ENCODE measurements at regions not wholly inside any gene's neighbourhood (a gene's known extent, or its start where the extent isn't known, plus 50 kb on each side); places are given as distances from the start of the nearest gene placed in this dataset.
"Not testable (repeated sequence)": the region's sequence is repeated elsewhere in the genome, so short reads cannot be mapped to it uniquely, and the experiment has no call there.

DNA sequence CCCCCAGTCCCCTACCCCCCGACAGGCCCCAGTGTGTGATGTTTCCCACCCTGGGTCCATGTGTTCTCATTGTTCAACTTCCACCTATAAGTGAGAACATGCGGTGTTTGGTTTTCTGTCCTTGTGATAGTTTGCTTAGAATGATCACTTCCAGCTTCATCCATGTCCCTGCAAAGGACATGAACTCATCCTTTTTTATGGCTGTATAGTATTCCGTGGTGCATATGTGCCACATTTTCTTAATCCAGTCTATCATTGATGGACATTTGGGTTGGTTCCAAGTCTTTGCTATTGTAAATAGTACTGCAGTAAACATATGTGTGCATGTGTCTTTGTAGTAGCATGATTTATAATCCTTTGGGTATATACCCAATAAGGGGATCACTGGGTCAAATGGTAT, 208.2 kb upstream of the NEBL start:
- H3K4me2 ChIP-seq (ENCODE audit: low read length); H3K9me3 ChIP-seq (ENCODE audit: low read length); H3K9me2 ChIP-seq (ENCODE audit: insufficient read depth, low read length); H4K20me1 ChIP-seq (ENCODE audit: insufficient read depth); H3K36me3 ChIP-seq (ENCODE audit: insufficient read depth, low read length); H3K9ac ChIP-seq (ENCODE audit: low read length); H3F3A ChIP-seq (ENCODE audit: insufficient read depth, low read length, poor library complexity, severe bottlenecking); H3K27ac ChIP-seq (ENCODE audit: low read length); H2AFZ ChIP-seq (ENCODE audit: low read depth, low read length); H3K27me3 ChIP-seq (ENCODE audit: insufficient read depth, low read depth, low read length); H3K79me2 ChIP-seq (replicated peaks; ENCODE audit: insufficient read depth, low read length); H3K4me3 ChIP-seq (ENCODE audit: low read length): not testable (repeated sequence)

DNA sequence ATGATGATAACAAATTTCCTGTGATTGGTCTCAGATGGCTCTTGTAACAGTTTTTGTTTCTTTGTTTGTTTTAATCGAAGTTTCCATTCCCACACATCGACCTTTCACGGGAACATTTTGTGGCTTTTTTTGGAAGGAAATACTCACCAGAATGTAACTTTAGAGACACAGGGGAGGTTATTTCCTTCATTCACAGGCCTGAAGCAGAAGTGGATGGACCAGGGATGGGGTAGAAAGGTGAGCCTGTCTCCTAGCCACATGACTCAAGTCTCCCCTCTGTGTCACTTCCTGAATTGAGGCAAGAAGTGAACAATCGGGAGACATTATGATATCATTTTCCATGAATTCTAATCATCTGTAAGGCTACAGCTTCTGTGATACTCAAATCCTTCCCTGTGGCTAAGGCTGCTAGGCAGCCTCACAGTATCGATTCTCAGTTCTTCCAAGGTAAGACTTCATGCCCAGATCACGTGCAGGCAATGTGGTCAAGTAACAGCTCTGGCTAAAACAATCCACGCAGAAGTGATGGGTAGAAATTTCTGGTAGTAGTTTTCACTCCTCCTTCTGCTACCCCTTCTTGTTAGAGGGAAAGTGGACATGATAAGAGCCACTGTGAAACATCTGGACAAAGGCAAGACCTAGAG, 203.9 kb upstream of the NEBL start:
- no peaks in the 10 kb centered on the region for H3F3A ChIP-seq (ENCODE audit: insufficient read depth, low read length, poor library complexity, severe bottlenecking)
- no peak overlapping the region for H2AFZ ChIP-seq (ENCODE audit: low read depth, low read length)
- TF ChIP-seq EZH2 (IDR thresholded peaks at IDR 0.05; ENCODE audit: borderline replicate concordance, insufficient read depth, low read length, poor library complexity, severe bottlenecking) (no peak), SMC3 (conservative IDR thresholded peaks at IDR 0.05; ENCODE audit: poor library complexity) (no peak), MXI1 (conservative IDR thresholded peaks at IDR 0.05; ENCODE audit: poor library complexity, severe bottlenecking) (no peak), POLR2AphosphoS5 (IDR thresholded peaks at IDR 0.05) (no peak), TAF1 (IDR thresholded peaks at IDR 0.05; ENCODE audit: low read depth) (no peak), EP300 (conservative IDR thresholded peaks at IDR 0.05; ENCODE audit: poor library complexity, severe bottlenecking) (no peak), RAD21 (conservative IDR thresholded peaks at IDR 0.05) (no peak)
- TF ChIP-seq, protein P1, sequence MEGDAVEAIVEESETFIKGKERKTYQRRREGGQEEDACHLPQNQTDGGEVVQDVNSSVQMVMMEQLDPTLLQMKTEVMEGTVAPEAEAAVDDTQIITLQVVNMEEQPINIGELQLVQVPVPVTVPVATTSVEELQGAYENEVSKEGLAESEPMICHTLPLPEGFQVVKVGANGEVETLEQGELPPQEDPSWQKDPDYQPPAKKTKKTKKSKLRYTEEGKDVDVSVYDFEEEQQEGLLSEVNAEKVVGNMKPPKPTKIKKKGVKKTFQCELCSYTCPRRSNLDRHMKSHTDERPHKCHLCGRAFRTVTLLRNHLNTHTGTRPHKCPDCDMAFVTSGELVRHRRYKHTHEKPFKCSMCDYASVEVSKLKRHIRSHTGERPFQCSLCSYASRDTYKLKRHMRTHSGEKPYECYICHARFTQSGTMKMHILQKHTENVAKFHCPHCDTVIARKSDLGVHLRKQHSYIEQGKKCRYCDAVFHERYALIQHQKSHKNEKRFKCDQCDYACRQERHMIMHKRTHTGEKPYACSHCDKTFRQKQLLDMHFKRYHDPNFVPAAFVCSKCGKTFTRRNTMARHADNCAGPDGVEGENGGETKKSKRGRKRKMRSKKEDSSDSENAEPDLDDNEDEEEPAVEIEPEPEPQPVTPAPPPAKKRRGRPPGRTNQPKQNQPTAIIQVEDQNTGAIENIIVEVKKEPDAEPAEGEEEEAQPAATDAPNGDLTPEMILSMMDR (IDR thresholded peaks at IDR 0.05; ENCODE audit: poor library complexity, severe bottlenecking): no peak
- TF ChIP-seq, protein P2, sequence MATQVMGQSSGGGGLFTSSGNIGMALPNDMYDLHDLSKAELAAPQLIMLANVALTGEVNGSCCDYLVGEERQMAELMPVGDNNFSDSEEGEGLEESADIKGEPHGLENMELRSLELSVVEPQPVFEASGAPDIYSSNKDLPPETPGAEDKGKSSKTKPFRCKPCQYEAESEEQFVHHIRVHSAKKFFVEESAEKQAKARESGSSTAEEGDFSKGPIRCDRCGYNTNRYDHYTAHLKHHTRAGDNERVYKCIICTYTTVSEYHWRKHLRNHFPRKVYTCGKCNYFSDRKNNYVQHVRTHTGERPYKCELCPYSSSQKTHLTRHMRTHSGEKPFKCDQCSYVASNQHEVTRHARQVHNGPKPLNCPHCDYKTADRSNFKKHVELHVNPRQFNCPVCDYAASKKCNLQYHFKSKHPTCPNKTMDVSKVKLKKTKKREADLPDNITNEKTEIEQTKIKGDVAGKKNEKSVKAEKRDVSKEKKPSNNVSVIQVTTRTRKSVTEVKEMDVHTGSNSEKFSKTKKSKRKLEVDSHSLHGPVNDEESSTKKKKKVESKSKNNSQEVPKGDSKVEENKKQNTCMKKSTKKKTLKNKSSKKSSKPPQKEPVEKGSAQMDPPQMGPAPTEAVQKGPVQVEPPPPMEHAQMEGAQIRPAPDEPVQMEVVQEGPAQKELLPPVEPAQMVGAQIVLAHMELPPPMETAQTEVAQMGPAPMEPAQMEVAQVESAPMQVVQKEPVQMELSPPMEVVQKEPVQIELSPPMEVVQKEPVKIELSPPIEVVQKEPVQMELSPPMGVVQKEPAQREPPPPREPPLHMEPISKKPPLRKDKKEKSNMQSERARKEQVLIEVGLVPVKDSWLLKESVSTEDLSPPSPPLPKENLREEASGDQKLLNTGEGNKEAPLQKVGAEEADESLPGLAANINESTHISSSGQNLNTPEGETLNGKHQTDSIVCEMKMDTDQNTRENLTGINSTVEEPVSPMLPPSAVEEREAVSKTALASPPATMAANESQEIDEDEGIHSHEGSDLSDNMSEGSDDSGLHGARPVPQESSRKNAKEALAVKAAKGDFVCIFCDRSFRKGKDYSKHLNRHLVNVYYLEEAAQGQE (IDR thresholded peaks at IDR 0.05; ENCODE audit: borderline replicate concordance): no peak
- H3K9ac ChIP-seq (ENCODE audit: low read length): no peak overlapping the region
- peak overlapping the region; percentile 10 for H3K27ac ChIP-seq (ENCODE audit: low read length)
- H3K9me3 ChIP-seq (ENCODE audit: low read length): no peaks in the 10 kb centered on the region
- H3K27me3 ChIP-seq (ENCODE audit: insufficient read depth, low read depth, low read length): no peaks in the 10 kb centered on the region
- no peaks in the 10 kb centered on the region for H4K20me1 ChIP-seq (ENCODE audit: insufficient read depth)
- H3K79me2 ChIP-seq (replicated peaks; ENCODE audit: insufficient read depth, low read length): no peaks in the 10 kb centered on the region
- peaks cover 4% of the 10 kb centered on the region for H3K36me3 ChIP-seq (ENCODE audit: insufficient read depth, low read length)
- H3K4me3 ChIP-seq (ENCODE audit: low read length): no peak overlapping the region
- no peak overlapping the region for H3K4me2 ChIP-seq (ENCODE audit: low read length)
- no peaks in the 10 kb centered on the region for H3K9me2 ChIP-seq (ENCODE audit: insufficient read depth, low read length)

DNA sequence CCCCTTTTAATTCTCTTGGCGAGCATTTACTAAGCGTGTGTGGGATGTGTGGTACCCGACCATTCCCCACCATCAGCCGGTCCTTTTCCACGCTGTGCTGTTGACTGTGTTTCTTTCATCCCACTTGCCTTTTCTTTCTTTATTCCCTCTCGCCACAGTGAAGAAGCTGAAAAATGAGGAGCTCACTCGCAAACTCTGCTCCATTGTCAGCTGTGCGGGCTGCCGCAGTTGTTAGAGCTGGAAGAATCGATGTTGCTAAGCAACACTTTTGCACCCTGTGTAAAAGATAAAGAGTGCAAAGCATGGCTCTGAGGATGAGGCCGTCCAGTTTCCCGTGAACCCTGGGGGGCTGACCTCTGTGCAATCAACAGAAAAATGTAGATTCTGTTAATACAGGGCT, 203.1 kb upstream of the NEBL start:
- H3K4me3 ChIP-seq (ENCODE audit: low read length): peak overlapping the region; percentile 59
- H3K27me3 ChIP-seq (ENCODE audit: insufficient read depth, low read depth, low read length): no peaks in the 10 kb centered on the region
- H3K79me2 ChIP-seq (replicated peaks; ENCODE audit: insufficient read depth, low read length): no peaks in the 10 kb centered on the region
- peak overlapping the region; percentile 25 for H2AFZ ChIP-seq (ENCODE audit: low read depth, low read length)
- H3K9me2 ChIP-seq (ENCODE audit: insufficient read depth, low read length): no peaks in the 10 kb centered on the region
- H3K9ac ChIP-seq (ENCODE audit: low read length): peak overlapping the region; percentile 48
- peak overlapping the region; percentile 34 for H3K4me2 ChIP-seq (ENCODE audit: low read length)
- H3K9me3 ChIP-seq (ENCODE audit: low read length): no peaks in the 10 kb centered on the region
- H3K27ac ChIP-seq (ENCODE audit: low read length): peak overlapping the region; percentile 61
- TF ChIP-seq TAF1 (IDR thresholded peaks at IDR 0.05; ENCODE audit: low read depth) (no peak), MXI1 (conservative IDR thresholded peaks at IDR 0.05; ENCODE audit: poor library complexity, severe bottlenecking) (peak; percentile 29), SMC3 (conservative IDR thresholded peaks at IDR 0.05; ENCODE audit: poor library complexity) (no peak), RAD21 (conservative IDR thresholded peaks at IDR 0.05) (peak; percentile 25), EP300 (conservative IDR thresholded peaks at IDR 0.05; ENCODE audit: poor library complexity, severe bottlenecking) (peak; percentile 55), EZH2 (IDR thresholded peaks at IDR 0.05; ENCODE audit: borderline replicate concordance, insufficient read depth, low read length, poor library complexity, severe bottlenecking) (no peak), POLR2AphosphoS5 (IDR thresholded peaks at IDR 0.05) (peak; percentile 43)
- TF ChIP-seq, protein P2 (IDR thresholded peaks at IDR 0.05; ENCODE audit: borderline replicate concordance): peak; percentile 55
- TF ChIP-seq, protein P1 (IDR thresholded peaks at IDR 0.05; ENCODE audit: poor library complexity, severe bottlenecking): no peak
- H3F3A ChIP-seq (ENCODE audit: insufficient read depth, low read length, poor library complexity, severe bottlenecking): no peaks in the 10 kb centered on the region
- H4K20me1 ChIP-seq (ENCODE audit: insufficient read depth): no peaks in the 10 kb centered on the region
- H3K36me3 ChIP-seq (ENCODE audit: insufficient read depth, low read length): peaks cover 4% of the 10 kb centered on the region
